Astrocyte of the spinal cord (primary cell): ENCODE measurements at regions not wholly inside any gene's neighbourhood (a gene's known extent, or its start where the extent isn't known, plus 50 kb on each side); places are given as distances from the start of the nearest gene placed in this dataset.

Source experiments
- DNase-seq: peaks from one replicate; pipeline ENCODE4 v3.0.0; 2011; ENCODE audit warnings: low read depth, low spot score
- H3K4me3 ChIP-seq: 2 replicates; pipeline ENCODE4 v1.5.1; 2011; ENCODE audit warnings: low read depth, mild to moderate bottlenecking, low read length, moderate library complexity
- in situ Hi-C: cut with HindIII; loops from 2 replicates; pipeline ENCODE4 v1.10.0; 2017; ENCODE audit warnings: low sequenced_read_pairs
- TF ChIP-seq, protein P1 (sequence below): IDR thresholded peaks from 2 replicates; pipeline ENCODE4 v1.5.1; 2012; ENCODE audit warnings: low read depth, mild to moderate bottlenecking, low read length, inconsistent platforms

DNA sequence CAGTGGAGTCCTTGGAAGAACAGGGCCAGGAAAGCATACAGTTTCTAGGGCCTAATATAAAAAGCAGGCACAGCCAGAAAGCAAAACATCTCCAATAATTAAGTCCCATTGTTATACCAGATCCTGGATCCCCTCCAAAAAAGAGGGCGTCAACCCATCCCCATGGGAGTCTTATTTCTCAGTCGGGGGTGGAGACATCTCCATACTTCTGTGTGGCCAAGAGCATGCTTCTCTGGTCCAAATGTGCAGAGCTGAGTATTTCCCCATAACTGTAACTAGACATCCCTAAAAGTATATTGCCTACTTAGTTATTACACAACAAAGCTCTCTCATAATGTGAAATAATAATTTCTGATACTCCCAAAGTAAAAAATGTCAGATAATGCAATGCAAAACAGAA is 104.2 kb upstream of the SOX13 start:
- TF ChIP-seq, protein P1, sequence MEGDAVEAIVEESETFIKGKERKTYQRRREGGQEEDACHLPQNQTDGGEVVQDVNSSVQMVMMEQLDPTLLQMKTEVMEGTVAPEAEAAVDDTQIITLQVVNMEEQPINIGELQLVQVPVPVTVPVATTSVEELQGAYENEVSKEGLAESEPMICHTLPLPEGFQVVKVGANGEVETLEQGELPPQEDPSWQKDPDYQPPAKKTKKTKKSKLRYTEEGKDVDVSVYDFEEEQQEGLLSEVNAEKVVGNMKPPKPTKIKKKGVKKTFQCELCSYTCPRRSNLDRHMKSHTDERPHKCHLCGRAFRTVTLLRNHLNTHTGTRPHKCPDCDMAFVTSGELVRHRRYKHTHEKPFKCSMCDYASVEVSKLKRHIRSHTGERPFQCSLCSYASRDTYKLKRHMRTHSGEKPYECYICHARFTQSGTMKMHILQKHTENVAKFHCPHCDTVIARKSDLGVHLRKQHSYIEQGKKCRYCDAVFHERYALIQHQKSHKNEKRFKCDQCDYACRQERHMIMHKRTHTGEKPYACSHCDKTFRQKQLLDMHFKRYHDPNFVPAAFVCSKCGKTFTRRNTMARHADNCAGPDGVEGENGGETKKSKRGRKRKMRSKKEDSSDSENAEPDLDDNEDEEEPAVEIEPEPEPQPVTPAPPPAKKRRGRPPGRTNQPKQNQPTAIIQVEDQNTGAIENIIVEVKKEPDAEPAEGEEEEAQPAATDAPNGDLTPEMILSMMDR: no peak
- no peak overlapping the region for H3K4me3 ChIP-seq
- DNase-seq: no peak
- in situ Hi-C loops: no loop called here

DNA sequence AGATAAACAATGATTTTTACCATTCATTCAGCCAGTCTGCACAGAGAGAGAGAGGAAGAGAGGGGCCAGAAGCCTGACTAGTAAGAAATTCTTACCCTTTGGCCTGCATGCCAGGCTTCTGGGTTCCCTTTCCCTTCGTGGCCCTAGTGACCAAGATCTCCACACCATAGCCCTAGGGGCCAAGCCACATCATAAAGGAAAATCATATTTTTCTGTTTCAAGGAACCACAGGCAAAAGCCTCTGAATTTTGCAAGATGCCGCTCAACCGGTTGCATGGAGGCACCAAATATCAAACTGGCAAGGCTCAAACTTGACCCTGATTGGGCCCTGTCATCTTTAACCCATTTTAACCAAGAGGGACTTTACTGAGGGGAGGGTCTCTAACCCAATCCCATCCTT is 103.1 kb upstream of the SOX13 start:
- TF ChIP-seq, protein P1: no peak
- in situ Hi-C loops: no loop called here
- no peak for DNase-seq
- no peak overlapping the region for H3K4me3 ChIP-seq

DNA sequence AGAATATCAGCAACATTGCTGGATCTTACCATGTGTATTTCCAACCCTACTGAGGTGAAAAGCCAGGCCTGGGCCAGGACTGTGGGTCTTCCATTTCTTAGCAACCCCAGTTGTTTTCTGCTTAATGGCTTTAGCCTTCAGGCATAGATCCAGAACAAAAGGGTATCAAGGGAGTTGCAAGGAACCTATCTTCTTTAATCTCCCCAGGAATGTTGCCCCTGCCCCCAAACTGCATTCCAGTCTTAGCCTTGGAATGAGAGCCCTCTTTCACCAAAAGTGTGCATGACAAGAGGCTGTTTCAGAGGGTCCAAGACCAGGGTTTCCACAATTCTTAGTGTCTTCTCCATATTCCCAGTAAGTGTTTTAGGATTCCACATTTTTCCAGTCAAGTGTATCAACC is 87.9 kb upstream of the SOX13 start:
- no peak for DNase-seq
- in situ Hi-C loops: no loop called here
- H3K4me3 ChIP-seq: no peak overlapping the region
- TF ChIP-seq, protein P1: no peak

DNA sequence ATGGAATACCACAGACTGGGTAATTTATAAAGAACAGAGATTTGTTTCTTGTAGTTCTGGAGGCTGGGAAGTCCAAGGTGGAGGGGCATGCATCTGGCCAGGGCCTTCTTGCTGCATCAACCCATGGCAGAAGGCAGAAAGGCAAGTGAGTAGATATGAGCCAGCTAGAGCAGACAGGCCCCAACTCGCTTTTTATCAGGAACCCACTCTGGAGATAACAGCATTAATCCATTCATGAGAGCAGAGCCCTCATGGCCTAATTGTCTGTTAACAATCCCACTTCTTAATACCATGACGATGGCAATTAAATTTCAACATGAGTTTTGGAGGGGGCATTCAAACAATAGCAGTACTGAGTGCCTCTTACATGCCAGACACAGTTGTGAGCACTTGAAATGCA is 87.2 kb upstream of the SOX13 start:
- in situ Hi-C loops: no loop called here
- TF ChIP-seq, protein P1: no peak
- DNase-seq: no peak

DNA sequence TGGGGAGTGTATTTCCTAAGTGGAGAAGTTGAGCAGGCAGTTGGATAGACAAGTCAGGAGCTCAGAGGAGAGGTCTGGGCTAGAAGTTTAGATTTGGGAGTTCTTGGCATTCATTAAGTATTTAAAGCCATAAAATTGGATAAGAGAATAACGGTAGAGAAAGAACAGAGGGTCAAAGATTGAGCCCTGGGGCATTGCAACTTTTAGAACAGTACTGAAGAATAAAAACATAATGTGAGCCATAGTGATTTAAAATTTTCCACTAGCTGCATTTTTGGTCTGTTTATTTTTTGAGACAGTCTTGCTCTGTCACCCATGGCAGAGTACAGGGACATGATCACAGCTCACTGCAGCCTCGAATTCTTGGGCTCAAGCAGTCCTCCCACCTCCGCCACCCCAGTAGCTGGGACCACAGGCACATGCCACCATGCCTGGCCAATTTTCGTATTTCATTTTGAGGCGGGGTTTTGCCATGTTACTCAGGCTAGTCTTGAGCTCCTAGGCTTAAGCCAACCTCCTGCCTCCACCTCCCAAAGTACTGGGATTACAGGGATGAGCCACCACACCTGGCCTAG is 85.9 kb upstream of the SOX13 start:
- TF ChIP-seq, protein P1: no peak
- DNase-seq: no peak
- in situ Hi-C loops: no loop called here
- H3K4me3 ChIP-seq: no peak overlapping the region

More for the DNA sequence above, 87.2 kb upstream of the SOX13 start:
- no peak overlapping the region for H3K4me3 ChIP-seq

DNA sequence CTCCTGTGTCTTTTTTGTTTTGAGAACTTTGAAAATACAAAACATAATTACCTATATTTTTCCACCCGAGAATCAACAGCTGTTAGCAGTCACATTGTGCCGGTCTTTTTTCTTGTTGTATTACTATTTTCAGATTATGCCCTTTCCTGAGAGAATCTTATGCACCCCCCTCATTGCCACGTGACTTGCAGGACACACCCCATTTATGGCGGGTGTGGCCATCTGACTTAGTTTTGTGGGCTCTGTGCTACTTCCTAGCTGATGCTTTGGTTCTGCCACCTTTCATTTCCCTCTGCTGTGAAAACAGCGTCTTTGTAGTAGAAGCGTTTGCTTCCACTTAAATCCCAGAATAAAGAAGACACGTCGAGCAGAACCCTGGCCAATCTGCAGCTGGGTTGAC is 82.8 kb upstream of the SOX13 start:
- H3K4me3 ChIP-seq: no peak overlapping the region
- TF ChIP-seq, protein P1: no peak
- in situ Hi-C loops: no loop called here
- DNase-seq: no peak

DNA sequence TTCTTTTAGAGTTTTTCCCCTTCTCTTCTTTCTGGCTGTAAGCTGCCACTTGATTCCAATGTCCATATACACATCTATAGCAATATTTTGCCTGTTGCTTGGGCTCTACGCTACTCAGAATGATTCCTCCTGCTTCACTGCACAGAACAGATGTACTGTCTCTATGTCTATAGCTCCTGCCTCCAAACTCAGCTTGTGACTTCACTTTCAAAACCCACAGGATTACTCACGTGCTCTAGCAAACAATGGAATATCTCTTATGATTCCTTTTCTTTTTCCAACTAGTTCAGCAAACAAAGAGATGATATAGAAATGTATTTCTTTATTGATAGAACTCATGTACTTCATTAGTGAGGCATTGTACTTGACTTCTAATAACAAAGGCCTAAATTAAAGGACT is 80.5 kb upstream of the SOX13 start:
- TF ChIP-seq, protein P1: no peak
- in situ Hi-C loops: no loop called here
- H3K4me3 ChIP-seq: no peak overlapping the region
- DNase-seq: peak; percentile 16
